HG03432 (cell line): ENCODE measurements at regions not wholly inside any gene's neighbourhood (a gene's known extent, or its start where the extent isn't known, plus 50 kb on each side); places are given as distances from the start of the nearest gene placed in this dataset.

Experiments
- ATAC-seq: cut with Tn5 transposase; IDR thresholded peaks from one replicate; pipeline ENCODE4 v1.9.1; 2021; ENCODE audit warnings: mild to moderate bottlenecking, moderate library complexity; ENCODE audit not compliant: unreplicated experiment

DNA sequence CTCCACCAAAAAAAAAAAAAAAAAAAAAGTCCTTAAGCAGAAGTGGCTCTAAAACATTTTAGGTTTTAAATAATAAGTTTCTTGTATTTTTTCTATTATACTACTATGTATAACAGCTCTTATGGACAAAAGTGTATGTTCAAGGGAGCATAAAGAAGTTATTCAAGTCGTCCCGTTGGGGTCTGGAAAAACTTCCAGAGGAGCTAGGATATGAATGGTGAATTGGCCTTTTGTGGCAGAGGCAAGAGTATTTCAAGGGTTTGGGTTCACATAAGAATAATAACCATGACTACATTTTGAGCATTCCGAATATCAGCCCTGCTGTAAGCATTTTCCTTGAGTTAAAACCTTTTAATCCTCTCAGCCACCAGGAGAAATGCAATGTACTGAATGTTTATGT lies 50.6 kb upstream of the ARHGAP42 start:
- ATAC-seq = no peak
